HG03060 (cell line): ENCODE measurements at regions not wholly inside any gene's neighbourhood (a gene's known extent, or its start where the extent isn't known, plus 50 kb on each side); places are given as distances from the start of the nearest gene placed in this dataset.
"Not testable (repeated sequence)": the region's sequence is repeated elsewhere in the genome, so short reads cannot be mapped to it uniquely, and the experiment has no call there.

Experiments
- ATAC-seq: cut with Tn5 transposase; IDR thresholded peaks from one replicate; pipeline ENCODE4 v1.9.1; 2021; ENCODE audit warnings: low read depth, moderate number of reproducible peaks; ENCODE audit not compliant: unreplicated experiment

- no peak for ATAC-seq
These were observed 70.9 kb upstream of the TGFBR2 start for GRCh38 chr3:30535525-30535924.

DNA sequence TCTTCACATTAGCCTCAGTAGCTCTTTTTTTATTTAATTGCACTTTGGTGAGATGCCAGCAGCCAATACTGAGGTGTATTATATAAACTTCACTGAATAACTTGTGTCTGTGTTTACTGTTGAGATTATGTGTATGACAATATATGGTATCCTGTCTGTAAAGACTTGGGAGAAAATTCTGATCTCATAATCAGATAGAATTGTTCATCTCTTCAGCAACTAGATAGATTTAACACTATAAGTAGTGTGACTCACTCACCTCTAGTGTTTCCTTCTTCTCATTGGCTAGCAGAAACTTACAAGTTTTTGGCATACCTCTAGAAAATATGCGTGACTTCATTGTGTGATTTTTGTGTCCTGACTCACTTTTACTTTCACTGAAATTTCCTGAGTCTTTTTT, 67.6 kb upstream of the TGFBR2 start:
- no peak for ATAC-seq

- ATAC-seq: no peak
These were observed 67.2 kb upstream of the TGFBR2 start for GRCh38 chr3:30539206-30539605.

GRCh38 chr3:30539772-30540171, 66.6 kb upstream of the TGFBR2 start:
- no peak for ATAC-seq

GRCh38 chr3:30541156-30541555, 65.2 kb upstream of the TGFBR2 start:
- ATAC-seq: not testable (repeated sequence)

DNA sequence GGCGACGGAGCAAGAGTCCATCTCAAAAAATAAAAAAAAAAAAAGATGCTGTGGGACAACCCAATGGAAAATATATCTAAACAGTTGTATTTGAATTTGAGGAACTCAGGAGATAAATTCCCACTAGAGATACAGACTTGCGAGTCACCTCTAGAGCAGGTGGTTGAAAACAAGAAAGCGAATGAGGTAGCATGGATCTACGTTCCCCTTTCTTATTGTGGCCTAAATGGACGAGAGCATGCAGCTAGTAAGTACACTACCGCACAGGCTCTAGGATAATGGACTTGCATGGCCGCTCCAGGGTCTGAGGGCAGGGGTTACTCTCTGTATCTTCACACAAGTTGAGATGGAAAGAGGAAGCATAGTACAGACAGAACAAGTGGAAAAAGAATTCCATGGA, 63.5 kb upstream of the TGFBR2 start:
- no peak for ATAC-seq

- no peak for ATAC-seq
These were observed 61.6 kb upstream of the TGFBR2 start for GRCh38 chr3:30544812-30545211.

- ATAC-seq: no peak
These were observed 59.5 kb upstream of the TGFBR2 start for GRCh38 chr3:30546934-30547333.

DNA sequence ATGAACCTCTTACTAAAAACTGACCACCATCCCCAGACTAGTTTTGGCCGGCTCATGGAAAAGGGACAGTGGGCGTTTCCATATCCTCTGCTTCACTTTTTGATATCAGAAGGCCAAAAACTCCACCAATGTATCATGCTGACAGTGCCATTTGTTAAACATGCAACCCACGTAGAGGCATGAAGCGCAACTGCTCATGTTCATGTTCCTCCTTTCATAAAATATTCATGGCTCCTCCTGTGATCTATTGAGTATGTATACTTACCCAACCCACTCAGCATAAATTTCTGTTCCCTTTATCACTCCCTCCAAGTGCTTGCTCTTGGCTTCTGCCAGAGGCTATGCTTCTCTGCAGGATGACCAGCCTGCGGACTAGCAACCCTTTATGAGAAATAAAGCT, 58.7 kb upstream of the TGFBR2 start:
- ATAC-seq: no peak

GRCh38 chr3:30548600-30548999, 57.8 kb upstream of the TGFBR2 start:
- no peak for ATAC-seq

DNA sequence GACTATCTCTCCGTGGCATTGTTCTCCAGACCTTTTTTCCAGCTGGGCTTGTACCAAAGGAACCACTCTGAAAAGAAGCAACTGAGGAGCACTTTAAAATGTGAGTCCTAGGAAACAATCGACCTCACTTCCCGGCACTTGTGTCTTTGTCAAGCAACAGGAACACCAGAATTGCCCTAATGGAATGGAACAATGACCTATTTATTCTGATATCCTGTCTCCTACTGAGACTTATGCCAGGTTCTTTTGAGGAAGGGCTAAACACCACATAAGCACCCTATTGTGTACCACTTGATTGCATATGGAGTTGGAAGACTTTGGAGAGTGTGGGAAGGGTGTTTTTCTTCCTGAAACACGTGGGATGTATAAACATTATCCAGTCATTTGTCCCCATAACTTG, 56.8 kb upstream of the TGFBR2 start:
- no peak for ATAC-seq

DNA sequence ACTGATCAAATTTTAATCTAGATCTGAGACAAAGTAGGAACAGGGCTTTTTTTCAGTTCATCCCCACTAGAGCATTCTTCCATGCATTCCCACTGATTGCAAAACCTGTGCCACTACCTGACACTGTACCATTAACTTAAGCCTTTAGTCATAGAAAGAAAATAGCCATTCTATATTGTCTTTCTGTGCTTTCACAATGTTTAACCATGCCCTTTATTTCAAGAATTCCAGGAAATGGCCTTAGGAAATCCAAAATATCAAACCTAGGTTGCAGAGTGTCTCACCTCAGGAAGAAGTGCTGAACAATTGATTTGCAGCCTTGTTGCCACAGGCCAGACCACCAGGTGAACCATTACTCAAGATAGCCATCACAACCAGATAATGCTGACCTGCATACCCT, 56.2 kb upstream of the TGFBR2 start:
- ATAC-seq: no peak

DNA sequence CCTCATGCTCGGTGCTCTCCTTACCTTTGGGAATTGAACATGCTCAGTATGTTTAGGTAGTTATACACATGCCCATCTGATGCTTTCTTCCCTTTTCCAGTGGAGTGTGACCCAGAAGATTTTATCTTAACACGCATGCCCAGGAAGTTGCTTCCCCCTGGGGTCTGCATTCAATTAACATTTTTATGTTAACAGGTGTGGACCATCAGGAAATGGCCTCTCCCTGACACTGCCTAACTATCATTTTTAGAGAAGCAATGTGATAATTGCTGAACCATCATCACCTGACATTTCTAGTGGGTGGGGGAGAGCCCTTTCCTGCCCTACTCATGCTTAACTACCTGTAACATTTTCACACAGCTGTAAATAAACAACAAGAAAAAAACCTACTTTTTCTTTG, 55.1 kb upstream of the TGFBR2 start:
- no peak for ATAC-seq

DNA sequence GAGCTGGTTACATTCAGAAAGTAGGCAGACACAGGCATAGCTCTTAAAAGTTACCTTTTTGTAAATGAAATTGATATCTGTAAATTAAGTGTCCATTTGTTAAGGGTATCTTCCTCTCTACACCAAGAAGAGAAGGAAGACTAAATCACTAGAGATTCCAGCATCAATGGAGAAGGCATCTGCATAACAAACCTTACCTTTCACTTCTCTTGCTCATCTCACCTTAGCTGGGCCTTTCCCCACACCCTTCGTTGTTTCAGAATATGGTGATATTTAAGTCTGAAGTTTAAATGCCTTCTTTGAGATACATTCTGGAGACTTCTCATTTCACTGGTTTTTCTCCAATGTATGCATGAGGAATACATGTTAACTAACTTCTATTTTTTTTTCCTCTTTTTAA, 54.5 kb upstream of the TGFBR2 start:
- ATAC-seq: no peak

GRCh38 chr3:30553641-30554316, 52.6 kb upstream of the TGFBR2 start:
- no peak for ATAC-seq

DNA sequence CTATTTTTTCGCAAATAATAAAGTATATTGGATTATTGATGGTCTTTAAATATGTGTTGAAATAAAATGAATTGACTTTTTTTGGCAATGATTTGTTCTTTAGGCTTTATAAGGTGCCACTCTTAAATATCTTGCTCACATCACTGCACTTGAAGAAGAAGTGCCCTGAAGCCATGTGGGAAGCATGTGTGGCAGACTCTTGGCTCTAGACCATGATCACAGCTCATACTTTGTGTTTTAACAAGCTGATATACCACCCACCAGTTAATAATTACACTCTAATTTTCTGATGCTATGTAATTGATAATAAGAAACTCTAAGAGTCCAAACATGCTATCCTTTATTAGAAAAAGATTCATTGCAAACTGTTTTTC, 52.1 kb upstream of the TGFBR2 start:
- no peak for ATAC-seq

- ATAC-seq: no peak
These were observed 50.4 kb upstream of the TGFBR2 start for GRCh38 chr3:30555968-30556367.
